ENCODE measurements at regions not wholly inside any gene's neighbourhood (a gene's known extent, or its start where the extent isn't known, plus 50 kb on each side); places are given as distances from the start of the nearest gene placed in this dataset. TPM values are rescaled to one million over a fixed set of nuclear protein-coding genes. Genes with fewer than 3 reads are reported as not detected.

GRCh38 chr12:53887881-53888280 lies 50.8 kb upstream of the HOXC13 start (continued):
- TF ChIP-seq SIRT6 (IDR thresholded peaks at IDR 0.05; ENCODE audit: low read length) (no peak), BCL11A (IDR thresholded peaks at IDR 0.05; ENCODE audit: low read depth in 2 of 2, low read length in 2 of 2) (no peak), GABPA (IDR thresholded peaks at IDR 0.05; ENCODE audit: borderline replicate concordance, insufficient read depth, low read length) (no peak), SUZ12 (IDR thresholded peaks at IDR 0.05; ENCODE audit: low read length) (no peak)

Small RNAs in the stretch of these regions (small RNA-seq; reads per million reads assigned to genes)
- gene RN7SKP289 (ENCODE audit: insufficient read depth): not detected

Measured in H1 (cell line).